ENCODE measurements at regions not wholly inside any gene's neighbourhood (a gene's known extent, or its start where the extent isn't known, plus 50 kb on each side); places are given as distances from the start of the nearest gene placed in this dataset.
A peak's percentile ranks its signal among the peaks of the same experiment; 100 is the strongest.
"Not testable (repeated sequence)": the region's sequence is repeated elsewhere in the genome, so short reads cannot be mapped to it uniquely, and the experiment has no call there.

- H3K23ac ChIP-seq (ENCODE audit: low read depth, low read length); H3K9me3 ChIP-seq (ENCODE audit: control insufficient read depth, insufficient read depth, low read length); H3K4me3 ChIP-seq (ENCODE audit: insufficient read depth, low read depth, low read length); in situ Hi-C loops (cut with MboI; ENCODE audit: low sequenced_read_pairs); H4K20me1 ChIP-seq (ENCODE audit: insufficient read depth, low read length); BruUV-seq (replicated peaks); H3K79me1 ChIP-seq (ENCODE audit: low read depth in 1 of 2, low read length in 2 of 2); H3K27ac ChIP-seq (ENCODE audit: insufficient read depth, low read length); POLR2A ChIA-PET (ENCODE audit: unreplicated experiment); intact Hi-C loops (cut with micrococcal nuclease); H2AFZ ChIP-seq (replicated peaks; ENCODE audit: low read length, poor library complexity); H3K9ac ChIP-seq (ENCODE audit: low read depth, low read length); H2AK5ac ChIP-seq (ENCODE audit: low read depth, low read length); dilution Hi-C loops (cut with HindIII; ENCODE audit: low sequenced_read_pairs, unreplicated experiment); H3K27me3 ChIP-seq (ENCODE audit: control insufficient read depth, insufficient read depth, low read length); H3K56ac ChIP-seq (ENCODE audit: extremely low read depth, insufficient read depth, low read length); H3K4me2 ChIP-seq (ENCODE audit: low read depth, low read length); ATAC-seq (ENCODE audit: low read depth); H3K36me3 ChIP-seq (ENCODE audit: control insufficient read depth, insufficient read depth, low read length); H2BK15ac ChIP-seq (ENCODE audit: low read depth, low read length); H3K14ac ChIP-seq (replicated peaks; ENCODE audit: low read depth, low read length); H2AK9ac ChIP-seq (replicated peaks; ENCODE audit: low read depth, low read length, poor library complexity); CTCF ChIA-PET: not testable (repeated sequence)
- 0 out of 2 replicates have a peak overlapping the region, but pooled peaks have one; percentile 30 for H4K5ac ChIP-seq (ENCODE audit: low read depth, low read length)
- peak overlapping the region; percentile 82; the same call in 1 of the 2 replicates for H2BK20ac ChIP-seq (ENCODE audit: low read depth, low read length)
- peak overlapping the region in 1 of 2 experiments; percentile 77; a peak in 1 of 4 replicates for H4K8ac ChIP-seq (ENCODE audit: low read depth in 2 of 2, low read length in 2 of 2)
- peaks cover 11% of the 10 kb centered on the region; the same call in 1 of the 2 replicates for H3K9me1 ChIP-seq (ENCODE audit: insufficient read depth, low read length)
- H3K4me1 ChIP-seq (ENCODE audit: control insufficient read depth, insufficient read depth, low read length), result peaks cover 20% of the 10 kb centered on the region
- peak overlapping the region; percentile 81; the same call in 1 of the 2 replicates for H3K4ac ChIP-seq (ENCODE audit: low read depth, low read length)
- H2BK120ac ChIP-seq (ENCODE audit: low read depth, low read length), result peak overlapping the region; percentile 83
- peak overlapping the region; percentile 49 for H2BK5ac ChIP-seq (ENCODE audit: low read depth, low read length, poor library complexity, severe bottlenecking)
- H4K91ac ChIP-seq (ENCODE audit: insufficient read depth, low read depth, low read length), result peak overlapping the region; percentile 88; the same call in 1 of the 2 replicates
- peak overlapping the region; percentile 46; the same call in 1 of the 2 replicates for H3K18ac ChIP-seq (ENCODE audit: low read depth, low read length)
- DNase-seq, result peak; percentile 75
- no CpG with 5 or more reads among the region's 5 CpGs for WGBS, 2 experiments (ENCODE audit: extremely low coverage in 2 of 2, insufficient read length in 1 of 2)
- TF ChIP-seq CEBPB (IDR thresholded peaks at IDR 0.05; ENCODE audit: low read depth, low read length), result peak; percentile 36; the same call in 1 of the 2 replicates
Measured at GRCh38 chr16:29276446-29276845, 130.1 kb downstream of the NPIPB11 start.

DNA sequence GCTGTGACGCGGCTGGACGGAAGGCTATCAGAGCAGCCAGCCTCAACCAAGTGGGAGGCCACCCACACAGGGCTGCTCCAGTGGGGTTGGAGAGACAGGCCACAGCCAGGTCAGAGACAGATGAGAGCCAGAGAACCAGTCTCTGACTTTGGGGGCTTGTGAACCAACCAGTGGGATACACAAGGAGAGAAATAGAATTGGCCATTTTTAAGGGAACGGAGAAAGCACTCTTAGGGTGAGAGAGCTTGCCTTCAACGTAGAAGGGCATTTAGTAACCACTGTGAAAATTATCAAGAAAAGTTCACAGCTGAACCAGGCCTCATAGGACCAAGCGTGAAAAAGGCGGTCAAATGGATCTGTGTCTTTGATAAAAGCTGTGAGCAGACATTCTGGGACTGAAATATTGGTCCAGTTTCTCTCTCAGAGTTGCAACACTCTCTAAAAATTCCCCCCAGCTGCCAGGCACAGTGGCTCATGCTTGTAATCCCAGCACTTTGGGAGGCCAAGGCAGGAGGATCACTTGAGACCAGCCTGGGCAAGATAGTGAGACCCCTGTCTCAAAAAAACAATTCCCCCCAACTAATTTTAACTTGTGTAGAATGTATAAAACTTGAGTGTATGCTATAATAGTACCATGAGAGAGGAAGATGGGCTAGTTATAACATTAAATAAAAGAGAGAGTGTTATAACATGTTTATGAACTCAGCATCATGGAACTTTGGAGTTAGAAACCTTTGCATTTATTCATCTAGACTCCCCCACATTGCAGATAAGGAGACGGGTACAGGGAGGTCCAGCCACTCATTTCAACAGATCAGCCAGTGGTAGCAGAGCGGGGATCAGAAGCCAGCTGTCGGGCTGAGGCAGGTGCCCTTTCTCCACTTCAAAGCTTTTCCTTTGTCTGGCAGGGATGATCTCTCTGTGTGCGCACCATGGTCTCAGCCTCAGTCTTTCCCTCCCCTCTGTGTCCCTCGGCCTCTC lies 132.2 kb downstream of the NPIPB11 start:
- H3K79me1 ChIP-seq (ENCODE audit: low read depth in 1 of 2, low read length in 2 of 2), result peaks cover 6 to 14% of the 10 kb centered on the region in 2 experiments; a peak in 2 of 4 replicates
- peak overlapping the region; percentile 79 for H3K4ac ChIP-seq (ENCODE audit: low read depth, low read length)
- POLR2A ChIA-PET (ENCODE audit: unreplicated experiment); H3K9ac ChIP-seq (ENCODE audit: low read depth, low read length); H3K9me3 ChIP-seq (ENCODE audit: control insufficient read depth, insufficient read depth, low read length); H3K23ac ChIP-seq (ENCODE audit: low read depth, low read length); H3K4me3 ChIP-seq (ENCODE audit: insufficient read depth, low read depth, low read length); BruUV-seq (replicated peaks); ATAC-seq (ENCODE audit: low read depth); H2AFZ ChIP-seq (replicated peaks; ENCODE audit: low read length, poor library complexity); H3K4me2 ChIP-seq (ENCODE audit: low read depth, low read length); H3K36me3 ChIP-seq (ENCODE audit: control insufficient read depth, insufficient read depth, low read length); H4K20me1 ChIP-seq (ENCODE audit: insufficient read depth, low read length); H2AK9ac ChIP-seq (replicated peaks; ENCODE audit: low read depth, low read length, poor library complexity); H3K56ac ChIP-seq (ENCODE audit: extremely low read depth, insufficient read depth, low read length); DNase-seq; H2BK5ac ChIP-seq (ENCODE audit: low read depth, low read length, poor library complexity, severe bottlenecking); CTCF ChIA-PET; dilution Hi-C loops (cut with HindIII; ENCODE audit: low sequenced_read_pairs, unreplicated experiment); H3K27me3 ChIP-seq (ENCODE audit: control insufficient read depth, insufficient read depth, low read length); intact Hi-C loops (cut with micrococcal nuclease): not testable (repeated sequence)
- peak overlapping the region; percentile 56; the same call in 2 of the 3 replicates for H2BK15ac ChIP-seq (ENCODE audit: low read depth, low read length)
- in situ Hi-C loops (cut with MboI; ENCODE audit: low sequenced_read_pairs), result loop anchor here (25.0 kb wide), 1 partner anchor 312 kb away; the partner anchor contains the start of genes NFATC2IP and SPNS1
- 100% methylated on average over 2 of the region's 12 CpGs; no CpG with 5 or more reads in 1 of the 2 experiments for WGBS, 2 experiments (ENCODE audit: extremely low coverage in 2 of 2, insufficient read length in 1 of 2)
- peaks cover 27% of the 10 kb centered on the region; the same call in 1 of the 2 replicates for H3K9me1 ChIP-seq (ENCODE audit: insufficient read depth, low read length)
- peak overlapping the region; percentile 90 for H2BK20ac ChIP-seq (ENCODE audit: low read depth, low read length)
- H2BK120ac ChIP-seq (ENCODE audit: low read depth, low read length), result peak overlapping the region; percentile 77
- peaks cover 28% of the 10 kb centered on the region for H3K4me1 ChIP-seq (ENCODE audit: control insufficient read depth, insufficient read depth, low read length)
- H4K8ac ChIP-seq (ENCODE audit: low read depth in 2 of 2, low read length in 2 of 2), result peak overlapping the region in 1 of 2 experiments; percentile 72; a peak in 2 of 4 replicates
- peak overlapping the region; percentile 84 for H2AK5ac ChIP-seq (ENCODE audit: low read depth, low read length)
- peak overlapping the region; percentile 10; the same call in 1 of the 2 replicates for H3K14ac ChIP-seq (replicated peaks; ENCODE audit: low read depth, low read length)
- peak overlapping the region; percentile 85; the same call in 1 of the 2 replicates for H3K27ac ChIP-seq (ENCODE audit: insufficient read depth, low read length)
- peak overlapping the region; percentile 90; the same call in 1 of the 2 replicates for H4K5ac ChIP-seq (ENCODE audit: low read depth, low read length)
- peak overlapping the region; percentile 88 for H4K91ac ChIP-seq (ENCODE audit: insufficient read depth, low read depth, low read length)
- H3K18ac ChIP-seq (ENCODE audit: low read depth, low read length), result peak overlapping the region; percentile 95

Measured in IMR-90 (cell line).